Neural cell (in vitro differentiated cells): ENCODE measurements at regions not wholly inside any gene's neighbourhood (a gene's known extent, or its start where the extent isn't known, plus 50 kb on each side); places are given as distances from the start of the nearest gene placed in this dataset.

Experiments used
- H2AFZ ChIP-seq: fragments of 200-600, 300-800 bp; sonication (generic), shearing (Covaris generic); 2 replicates; pipeline ENCODE4 v1.6.0; 2014; ENCODE audit warnings: low read depth, mild to moderate bottlenecking, antibody characterized with exemption, low read length, moderate library complexity
- H3F3A ChIP-seq: fragments of 200-600 bp; shearing (Covaris generic); 2 replicates; pipeline ENCODE4 v1.6.1; 2016; ENCODE audit warnings: mild to moderate bottlenecking, moderate library complexity, mixed read lengths, antibody characterized with exemption, low read length; ENCODE audit not compliant: insufficient read depth, poor library complexity, severe bottlenecking
- H3K27ac ChIP-seq: fragments of 200-600, 300-800 bp; sonication (generic), shearing (Covaris generic); 2 replicates; pipeline ENCODE4 v1.5.1; 2014; ENCODE audit warnings: mild to moderate bottlenecking, low read length, moderate library complexity
- H3K27me3 ChIP-seq: fragments of 300-800, 200-600 bp; sonication (generic), shearing (Covaris generic); 2 replicates; pipeline ENCODE4 v1.6.0; 2014; ENCODE audit warnings: mild to moderate bottlenecking, low read depth, low read length, moderate library complexity; ENCODE audit not compliant: insufficient read depth
- H3K36me3 ChIP-seq: fragments of 300-800, 200-600 bp; sonication (generic), shearing (Covaris generic); 2 replicates; pipeline ENCODE4 v1.5.1; 2014; ENCODE audit warnings: mild to moderate bottlenecking, antibody characterized with exemption, low read length, moderate library complexity; ENCODE audit not compliant: insufficient read depth
- H3K4me2 ChIP-seq: fragments of 300-800, 200-600 bp; sonication (generic), shearing (Covaris generic); 2 replicates; pipeline ENCODE4 v1.6.0; 2014; ENCODE audit warnings: mild to moderate bottlenecking, low read length
- H3K4me3 ChIP-seq: fragments of 300-800, 200-600 bp; sonication (generic), shearing (Covaris generic); 2 replicates; pipeline ENCODE4 v1.5.1; 2014; ENCODE audit warnings: mild to moderate bottlenecking, low read length, moderate library complexity
- H3K79me2 ChIP-seq: fragments of 200-600 bp; shearing (Covaris generic); replicated peaks from 2 replicates; pipeline ENCODE4 v1.6.0; 2014; ENCODE audit warnings: mild to moderate bottlenecking, low read length, moderate library complexity; ENCODE audit not compliant: insufficient read depth
- H3K9ac ChIP-seq: fragments of 300-800, 200-600 bp; sonication (generic), shearing (Covaris generic); 2 replicates; pipeline ENCODE4 v1.6.1; 2016; ENCODE audit warnings: mild to moderate bottlenecking, low read length, mixed read lengths
- H3K9me2 ChIP-seq: fragments of 200-600 bp; shearing (Covaris generic); 2 replicates; pipeline ENCODE4 v1.6.1; 2016; ENCODE audit warnings: mild to moderate bottlenecking, low read length, mixed read lengths; ENCODE audit not compliant: insufficient read depth
- H3K9me3 ChIP-seq: fragments of 200-600, 300-800 bp; sonication (generic), shearing (Covaris generic); 2 replicates; pipeline ENCODE4 v1.6.1; 2016; ENCODE audit warnings: mild to moderate bottlenecking, mixed run types, low read length, moderate library complexity, mixed read lengths
- H4K20me1 ChIP-seq: fragments of 200-600 bp; shearing (Covaris generic); 2 replicates; pipeline ENCODE4 v1.6.1; 2016; ENCODE audit warnings: mild to moderate bottlenecking, mixed run types; ENCODE audit not compliant: insufficient read depth
- EP300 ChIP-seq: fragments of 450-650 bp; conservative IDR thresholded peaks from 2 replicates; pipeline ENCODE4 v1.6.1; 2014; ENCODE audit warnings: antibody characterized with exemption, mild to moderate bottlenecking, moderate library complexity; ENCODE audit not compliant: poor library complexity, severe bottlenecking
- EZH2 ChIP-seq: fragments of 200-600, 300-800 bp; shearing (Covaris generic), sonication (generic); IDR thresholded peaks from 2 replicates; pipeline ENCODE4 v1.6.1; 2014; ENCODE audit warnings: antibody characterized with exemption, low read length, borderline replicate concordance, mild to moderate bottlenecking; ENCODE audit not compliant: insufficient read depth, poor library complexity, severe bottlenecking
- MXI1 ChIP-seq: fragments of 450-650 bp; conservative IDR thresholded peaks from 2 replicates; pipeline ENCODE4 v1.6.1; 2014; ENCODE audit warnings: antibody characterized with exemption, mild to moderate bottlenecking; ENCODE audit not compliant: poor library complexity, severe bottlenecking
- POLR2AphosphoS5 ChIP-seq: IDR thresholded peaks from 2 replicates; pipeline ENCODE4 v1.6.1; 2012
- RAD21 ChIP-seq: fragments of 450-650 bp; conservative IDR thresholded peaks from 2 replicates; pipeline ENCODE4 v1.6.1; 2014; ENCODE audit warnings: antibody characterized with exemption, mild to moderate bottlenecking, moderate library complexity
- SMC3 ChIP-seq: fragments of 450-650 bp; conservative IDR thresholded peaks from 2 replicates; pipeline ENCODE4 v1.6.1; 2014; ENCODE audit warnings: antibody characterized with exemption, mild to moderate bottlenecking, moderate library complexity; ENCODE audit not compliant: poor library complexity
- TAF1 ChIP-seq: IDR thresholded peaks from 2 replicates; pipeline ENCODE4 v1.6.1; 2012; ENCODE audit warnings: low read depth
- TF ChIP-seq, protein P1 (sequence below): fragments of 450-650 bp; IDR thresholded peaks from 2 replicates; pipeline ENCODE4 v1.5.1; 2014; ENCODE audit warnings: antibody characterized with exemption, mild to moderate bottlenecking, moderate library complexity; ENCODE audit not compliant: poor library complexity, severe bottlenecking
- TF ChIP-seq, protein P2 (sequence below): IDR thresholded peaks from 2 replicates; pipeline ENCODE4 v1.6.1; 2012; ENCODE audit warnings: borderline replicate concordance

DNA sequence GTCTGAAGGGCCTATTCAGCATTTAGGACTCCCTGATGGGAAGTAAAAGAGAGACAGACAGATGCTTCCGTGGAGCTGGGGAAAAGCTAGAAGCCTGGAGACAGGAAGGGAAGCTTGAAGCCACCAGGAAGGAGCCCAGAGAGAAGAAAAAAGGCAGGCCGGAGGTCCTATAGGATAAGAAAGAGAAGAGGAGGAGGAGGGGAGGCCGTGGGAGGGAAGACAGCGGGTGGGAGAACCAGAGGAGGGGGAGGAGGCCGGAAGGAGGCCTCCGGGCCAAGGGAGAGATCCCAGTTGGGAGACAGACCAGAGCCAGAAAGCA is 107.1 kb upstream of the PKDCC start:
- no peaks in the 10 kb centered on the region for H3K79me2 ChIP-seq
- no peaks in the 10 kb centered on the region for H4K20me1 ChIP-seq
- no peak overlapping the region for H3K4me2 ChIP-seq
- H3K4me3 ChIP-seq = no peak overlapping the region
- no peak overlapping the region for H2AFZ ChIP-seq
- no peaks in the 10 kb centered on the region for H3K36me3 ChIP-seq
- H3K27me3 ChIP-seq = no peaks in the 10 kb centered on the region
- H3K9me2 ChIP-seq = no peaks in the 10 kb centered on the region
- no peak overlapping the region for H3K27ac ChIP-seq
- no peaks in the 10 kb centered on the region for H3F3A ChIP-seq
- H3K9me3 ChIP-seq = no peaks in the 10 kb centered on the region
- TF ChIP-seq RAD21 (no peak), EZH2 (no peak), SMC3 (no peak), EP300 (no peak), TAF1 (no peak), MXI1 (no peak), POLR2AphosphoS5 (no peak)
- TF ChIP-seq, protein P1, sequence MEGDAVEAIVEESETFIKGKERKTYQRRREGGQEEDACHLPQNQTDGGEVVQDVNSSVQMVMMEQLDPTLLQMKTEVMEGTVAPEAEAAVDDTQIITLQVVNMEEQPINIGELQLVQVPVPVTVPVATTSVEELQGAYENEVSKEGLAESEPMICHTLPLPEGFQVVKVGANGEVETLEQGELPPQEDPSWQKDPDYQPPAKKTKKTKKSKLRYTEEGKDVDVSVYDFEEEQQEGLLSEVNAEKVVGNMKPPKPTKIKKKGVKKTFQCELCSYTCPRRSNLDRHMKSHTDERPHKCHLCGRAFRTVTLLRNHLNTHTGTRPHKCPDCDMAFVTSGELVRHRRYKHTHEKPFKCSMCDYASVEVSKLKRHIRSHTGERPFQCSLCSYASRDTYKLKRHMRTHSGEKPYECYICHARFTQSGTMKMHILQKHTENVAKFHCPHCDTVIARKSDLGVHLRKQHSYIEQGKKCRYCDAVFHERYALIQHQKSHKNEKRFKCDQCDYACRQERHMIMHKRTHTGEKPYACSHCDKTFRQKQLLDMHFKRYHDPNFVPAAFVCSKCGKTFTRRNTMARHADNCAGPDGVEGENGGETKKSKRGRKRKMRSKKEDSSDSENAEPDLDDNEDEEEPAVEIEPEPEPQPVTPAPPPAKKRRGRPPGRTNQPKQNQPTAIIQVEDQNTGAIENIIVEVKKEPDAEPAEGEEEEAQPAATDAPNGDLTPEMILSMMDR = no peak
- TF ChIP-seq, protein P2, sequence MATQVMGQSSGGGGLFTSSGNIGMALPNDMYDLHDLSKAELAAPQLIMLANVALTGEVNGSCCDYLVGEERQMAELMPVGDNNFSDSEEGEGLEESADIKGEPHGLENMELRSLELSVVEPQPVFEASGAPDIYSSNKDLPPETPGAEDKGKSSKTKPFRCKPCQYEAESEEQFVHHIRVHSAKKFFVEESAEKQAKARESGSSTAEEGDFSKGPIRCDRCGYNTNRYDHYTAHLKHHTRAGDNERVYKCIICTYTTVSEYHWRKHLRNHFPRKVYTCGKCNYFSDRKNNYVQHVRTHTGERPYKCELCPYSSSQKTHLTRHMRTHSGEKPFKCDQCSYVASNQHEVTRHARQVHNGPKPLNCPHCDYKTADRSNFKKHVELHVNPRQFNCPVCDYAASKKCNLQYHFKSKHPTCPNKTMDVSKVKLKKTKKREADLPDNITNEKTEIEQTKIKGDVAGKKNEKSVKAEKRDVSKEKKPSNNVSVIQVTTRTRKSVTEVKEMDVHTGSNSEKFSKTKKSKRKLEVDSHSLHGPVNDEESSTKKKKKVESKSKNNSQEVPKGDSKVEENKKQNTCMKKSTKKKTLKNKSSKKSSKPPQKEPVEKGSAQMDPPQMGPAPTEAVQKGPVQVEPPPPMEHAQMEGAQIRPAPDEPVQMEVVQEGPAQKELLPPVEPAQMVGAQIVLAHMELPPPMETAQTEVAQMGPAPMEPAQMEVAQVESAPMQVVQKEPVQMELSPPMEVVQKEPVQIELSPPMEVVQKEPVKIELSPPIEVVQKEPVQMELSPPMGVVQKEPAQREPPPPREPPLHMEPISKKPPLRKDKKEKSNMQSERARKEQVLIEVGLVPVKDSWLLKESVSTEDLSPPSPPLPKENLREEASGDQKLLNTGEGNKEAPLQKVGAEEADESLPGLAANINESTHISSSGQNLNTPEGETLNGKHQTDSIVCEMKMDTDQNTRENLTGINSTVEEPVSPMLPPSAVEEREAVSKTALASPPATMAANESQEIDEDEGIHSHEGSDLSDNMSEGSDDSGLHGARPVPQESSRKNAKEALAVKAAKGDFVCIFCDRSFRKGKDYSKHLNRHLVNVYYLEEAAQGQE = no peak
- no peak overlapping the region for H3K9ac ChIP-seq

DNA sequence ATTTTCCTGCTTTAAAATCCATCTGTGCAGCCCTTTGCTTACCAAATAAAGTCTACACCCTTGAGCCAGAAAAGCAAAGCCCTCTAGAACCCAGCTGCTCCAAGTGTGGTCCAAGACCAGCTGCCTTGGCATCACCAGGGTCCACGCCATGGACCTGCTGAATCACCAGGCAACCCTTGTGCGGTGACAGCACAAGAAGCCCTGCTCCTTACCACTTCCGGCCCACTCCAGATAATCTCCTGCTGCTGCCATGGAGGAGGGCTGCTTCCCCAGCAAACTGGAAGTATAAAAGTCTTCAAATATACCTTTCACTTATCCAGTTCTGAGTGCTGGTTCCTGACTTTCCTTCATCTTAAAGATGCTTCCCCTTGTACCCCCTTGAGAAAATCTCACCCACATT is 106.0 kb upstream of the PKDCC start:
- H3K27me3 ChIP-seq = no peaks in the 10 kb centered on the region
- H4K20me1 ChIP-seq = no peaks in the 10 kb centered on the region
- no peaks in the 10 kb centered on the region for H3K79me2 ChIP-seq
- H3K4me2 ChIP-seq = no peak overlapping the region
- H3K27ac ChIP-seq = no peak overlapping the region
- H3K9me2 ChIP-seq = no peaks in the 10 kb centered on the region
- no peaks in the 10 kb centered on the region for H3F3A ChIP-seq
- no peaks in the 10 kb centered on the region for H3K36me3 ChIP-seq
- H2AFZ ChIP-seq = no peak overlapping the region
- H3K9me3 ChIP-seq = no peaks in the 10 kb centered on the region
- no peak overlapping the region for H3K9ac ChIP-seq
- TF ChIP-seq POLR2AphosphoS5 = no peak
- no peak for TF ChIP-seq MXI1
- TF ChIP-seq, protein P1 = no peak
- TF ChIP-seq, protein P2 = no peak
- no peak for TF ChIP-seq TAF1
- no peak for TF ChIP-seq EZH2
- TF ChIP-seq RAD21 = no peak
- no peak for TF ChIP-seq SMC3
- TF ChIP-seq EP300 = no peak
- H3K4me3 ChIP-seq = no peak overlapping the region
